T follicular helper cell (primary cell): ENCODE measurements at regions not wholly inside any gene's neighbourhood (a gene's known extent, or its start where the extent isn't known, plus 50 kb on each side); places are given as distances from the start of the nearest gene placed in this dataset.

Experiments used
- DNase-seq: peaks from one replicate; pipeline ENCODE4 v3.0.0-alpha.2; 2020; ENCODE audit warnings: low read depth

- no peak for DNase-seq
These were observed 189.7 kb upstream of the GDNF start for GRCh38 chr5:38029397-38030065.

- no peak for DNase-seq
These were observed 184.0 kb upstream of the GDNF start for GRCh38 chr5:38023799-38024198.

- DNase-seq: no peak
These were observed 183.5 kb upstream of the GDNF start for GRCh38 chr5:38023371-38023770.

GRCh38 chr5:38022631-38023030, 182.8 kb upstream of the GDNF start:
- no peak for DNase-seq

GRCh38 chr5:38018016-38018415, 178.2 kb upstream of the GDNF start:
- DNase-seq: no peak

- no peak for DNase-seq
These were observed 173.3 kb upstream of the GDNF start for GRCh38 chr5:38013107-38013506.

GRCh38 chr5:38011668-38012188, 171.9 kb upstream of the GDNF start:
- DNase-seq: no peak

GRCh38 chr5:38009749-38010358, 170.0 kb upstream of the GDNF start:
- no peak for DNase-seq

GRCh38 chr5:38008198-38008597, 168.4 kb upstream of the GDNF start:
- DNase-seq: no peak

GRCh38 chr5:37999593-37999992, 159.8 kb upstream of the GDNF start:
- no peak for DNase-seq

- no peak for DNase-seq
These were observed 157.1 kb upstream of the GDNF start for GRCh38 chr5:37996918-37997317.

GRCh38 chr5:37994729-37995128, 154.9 kb upstream of the GDNF start:
- no peak for DNase-seq

GRCh38 chr5:37991301-37992299, 151.8 kb upstream of the GDNF start:
- no peak for DNase-seq

GRCh38 chr5:37989884-37990283, 150.0 kb upstream of the GDNF start:
- DNase-seq: no peak

- DNase-seq: no peak
These were observed 148.7 kb upstream of the GDNF start for GRCh38 chr5:37988454-37989046.

GRCh38 chr5:37984300-37984699, 144.5 kb upstream of the GDNF start:
- DNase-seq: no peak

- no peak for DNase-seq
These were observed 143.6 kb upstream of the GDNF start for GRCh38 chr5:37983463-37983862.

- no peak for DNase-seq
These were observed 139.7 kb upstream of the GDNF start for GRCh38 chr5:37979559-37979958.

- no peak for DNase-seq
These were observed 135.7 kb upstream of the GDNF start for GRCh38 chr5:37975531-37975930.

- no peak for DNase-seq
These were observed 131.7 kb upstream of the GDNF start for GRCh38 chr5:37971483-37972024.

- no peak for DNase-seq
These were observed 127.0 kb upstream of the GDNF start for GRCh38 chr5:37966871-37967270.

- no peak for DNase-seq
These were observed 126.5 kb upstream of the GDNF start for GRCh38 chr5:37966291-37966690.
